ENCODE measurements at regions not wholly inside any gene's neighbourhood (a gene's known extent, or its start where the extent isn't known, plus 50 kb on each side); places are given as distances from the start of the nearest gene placed in this dataset.

GRCh38 chr2:6679471-6679870 lies 186.2 kb downstream of the CMPK2 start:
- no peak for DNase-seq

GRCh38 chr2:6683516-6683915 lies 182.2 kb downstream of the CMPK2 start:
- no peak for DNase-seq

- DNase-seq = no peak
Measured at GRCh38 chr2:6685447-6685846, 180.3 kb downstream of the CMPK2 start.

GRCh38 chr2:6692056-6692455 lies 173.7 kb downstream of the CMPK2 start:
- no peak for DNase-seq

- no peak for DNase-seq
Measured at GRCh38 chr2:6692819-6693218, 172.9 kb downstream of the CMPK2 start.

GRCh38 chr2:6694555-6694954 lies 171.2 kb downstream of the CMPK2 start:
- DNase-seq = no peak

GRCh38 chr2:6700335-6700734 lies 165.4 kb downstream of the CMPK2 start:
- no peak for DNase-seq

GRCh38 chr2:6704077-6704476 lies 161.6 kb downstream of the CMPK2 start:
- no peak for DNase-seq

GRCh38 chr2:6721395-6721794 lies 144.3 kb downstream of the CMPK2 start:
- DNase-seq = no peak

GRCh38 chr2:6722574-6722973 lies 143.1 kb downstream of the CMPK2 start:
- DNase-seq = no peak

- no peak for DNase-seq
Measured at GRCh38 chr2:6723865-6724604, 141.7 kb downstream of the CMPK2 start.

GRCh38 chr2:6724605-6725140 lies 141.0 kb downstream of the CMPK2 start:
- no peak for DNase-seq

GRCh38 chr2:6728156-6728555 lies 137.6 kb downstream of the CMPK2 start:
- no peak for DNase-seq

- DNase-seq = no peak
Measured at GRCh38 chr2:6730003-6730402, 135.7 kb downstream of the CMPK2 start.

GRCh38 chr2:6730649-6731532 lies 134.8 kb downstream of the CMPK2 start:
- no peak for DNase-seq

GRCh38 chr2:6739547-6739946 lies 126.2 kb downstream of the CMPK2 start:
- no peak for DNase-seq

GRCh38 chr2:6741229-6741628 lies 124.5 kb downstream of the CMPK2 start:
- DNase-seq = no peak

- no peak for DNase-seq
Measured at GRCh38 chr2:6744038-6744437, 121.7 kb downstream of the CMPK2 start.

- DNase-seq = no peak
Measured at GRCh38 chr2:6747433-6747832, 118.3 kb downstream of the CMPK2 start.

- DNase-seq = no peak
Measured at GRCh38 chr2:6748406-6749067, 117.2 kb downstream of the CMPK2 start.

- DNase-seq = no peak
Measured at GRCh38 chr2:6749962-6750361, 115.7 kb downstream of the CMPK2 start.

- DNase-seq = no peak
Measured at GRCh38 chr2:6750411-6751158, 115.1 kb downstream of the CMPK2 start.

- no peak for DNase-seq
Measured at GRCh38 chr2:6754419-6754818, 111.3 kb downstream of the CMPK2 start.
